GM21447 (cell line): ENCODE measurements at regions not wholly inside any gene's neighbourhood (a gene's known extent, or its start where the extent isn't known, plus 50 kb on each side); places are given as distances from the start of the nearest gene placed in this dataset.
"Not testable (repeated sequence)": the region's sequence is repeated elsewhere in the genome, so short reads cannot be mapped to it uniquely, and the experiment has no call there.

ENCODE experiments used
- ATAC-seq: cut with Tn5 transposase; IDR thresholded peaks from one replicate; pipeline ENCODE4 v1.9.1; 2021; ENCODE audit not compliant: unreplicated experiment

- ATAC-seq = not testable (repeated sequence)
Measured at GRCh38 chr4:68720723-68721122, 50.3 kb upstream of the UGT2B15 start.

GRCh38 chr4:68724426-68724825, 54.0 kb upstream of the UGT2B15 start:
- ATAC-seq = no peak

DNA sequence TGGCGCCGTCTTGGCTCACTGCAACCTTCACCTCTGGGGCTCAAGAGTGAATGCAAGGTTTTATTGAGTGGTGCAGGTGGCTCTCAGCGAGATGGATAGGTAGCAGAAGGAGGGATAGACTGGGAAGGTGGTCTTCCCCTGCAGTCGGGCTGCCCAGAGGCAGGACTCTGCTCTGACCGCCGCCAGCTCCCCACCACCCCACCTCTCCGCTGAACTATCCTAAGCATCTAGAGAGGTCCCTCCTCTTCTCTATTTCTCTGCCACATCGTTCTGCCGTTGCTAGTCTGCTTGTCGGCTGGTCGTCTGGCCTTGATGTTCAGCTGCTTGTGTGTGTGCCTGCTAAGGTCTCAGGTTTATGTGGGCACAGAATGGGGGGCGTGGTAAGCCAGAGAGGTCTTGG, 54.5 kb upstream of the UGT2B15 start:
- no peak for ATAC-seq

DNA sequence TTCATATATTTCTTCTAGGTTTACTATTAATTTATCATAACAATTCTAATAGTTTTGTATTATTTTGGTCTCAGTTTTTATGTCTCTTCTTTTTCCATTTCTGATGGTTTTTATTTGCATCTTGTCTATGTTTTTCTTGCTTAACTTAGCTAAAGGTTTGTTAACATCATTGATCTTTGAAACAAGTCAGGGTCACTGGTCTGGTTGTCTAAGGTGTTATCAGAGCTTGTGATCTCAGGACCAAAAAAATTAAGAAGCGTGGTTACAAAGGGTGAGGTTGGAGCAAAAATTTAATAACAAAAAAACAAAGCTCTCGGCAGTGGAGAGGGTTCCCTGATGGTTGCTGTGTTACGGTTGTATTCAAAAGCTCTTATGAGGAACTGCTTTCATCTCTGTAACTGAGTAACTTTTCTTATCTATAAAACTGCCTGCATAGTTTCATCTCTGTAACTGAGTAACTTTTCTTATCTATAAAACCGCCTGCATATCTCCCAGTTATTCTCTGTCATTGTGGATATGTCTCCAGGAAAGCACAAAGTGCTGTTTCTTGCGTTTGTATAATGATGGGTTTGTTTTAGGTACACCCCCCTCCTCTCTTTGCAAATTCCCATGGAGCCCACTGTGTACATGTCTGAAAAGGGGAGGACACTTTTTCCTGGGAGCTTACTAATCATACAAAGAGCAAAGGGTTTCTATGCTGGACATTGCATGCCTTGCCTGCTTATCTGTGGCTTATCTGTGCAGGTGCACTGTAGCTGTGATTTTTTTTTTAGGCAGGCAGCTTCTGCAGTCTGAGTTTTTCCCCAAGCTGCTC, 62.4 kb upstream of the UGT2B15 start:
- peak; percentile 86 for ATAC-seq

DNA sequence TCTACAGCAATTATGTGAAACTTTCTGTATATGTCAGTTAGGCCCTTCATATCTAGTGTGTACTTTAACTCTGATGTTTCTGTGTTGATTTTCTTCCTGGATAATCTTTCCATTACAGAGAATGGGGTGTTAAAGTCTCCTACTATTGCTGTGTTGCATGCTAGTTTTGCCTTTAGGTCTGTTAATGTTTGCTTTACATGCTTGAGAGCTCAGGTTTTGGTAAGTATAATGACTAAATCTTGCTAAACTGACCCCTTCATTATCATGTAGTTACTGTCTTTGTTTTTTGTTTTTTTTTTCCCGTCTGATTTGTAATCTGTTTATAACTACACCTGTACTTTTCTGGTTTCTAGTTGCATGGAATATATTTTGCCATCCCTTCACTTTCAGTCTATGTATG, 63.6 kb upstream of the UGT2B15 start:
- ATAC-seq = peak; percentile 63

DNA sequence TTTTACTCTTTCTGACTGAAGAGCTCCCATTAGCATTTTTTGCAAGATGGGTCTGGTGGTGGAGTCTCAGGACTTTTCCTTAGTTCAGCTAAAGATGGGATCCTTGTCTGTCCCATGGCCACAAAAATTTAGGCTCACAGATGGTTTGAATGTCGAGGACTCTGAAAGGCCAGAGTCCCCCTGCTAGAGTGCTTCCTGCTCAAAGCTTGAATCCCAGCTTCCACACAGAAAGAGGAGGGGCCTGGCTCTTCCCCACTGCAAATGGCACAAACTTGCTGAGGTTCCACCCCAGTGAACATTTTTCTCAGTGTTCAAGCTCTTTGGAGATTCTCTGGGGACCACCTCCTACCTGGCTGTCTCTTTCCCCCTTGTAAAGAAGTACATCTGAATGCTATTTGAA, 64.7 kb upstream of the UGT2B15 start:
- no peak for ATAC-seq

- no peak for ATAC-seq
Measured at GRCh38 chr4:68736813-68737212, 66.4 kb upstream of the UGT2B15 start.

GRCh38 chr4:68738036-68738435, 67.6 kb upstream of the UGT2B15 start:
- ATAC-seq = no peak

GRCh38 chr4:68744368-68744767, 71.4 kb upstream of the UGT2B10 start:
- ATAC-seq = no peak

DNA sequence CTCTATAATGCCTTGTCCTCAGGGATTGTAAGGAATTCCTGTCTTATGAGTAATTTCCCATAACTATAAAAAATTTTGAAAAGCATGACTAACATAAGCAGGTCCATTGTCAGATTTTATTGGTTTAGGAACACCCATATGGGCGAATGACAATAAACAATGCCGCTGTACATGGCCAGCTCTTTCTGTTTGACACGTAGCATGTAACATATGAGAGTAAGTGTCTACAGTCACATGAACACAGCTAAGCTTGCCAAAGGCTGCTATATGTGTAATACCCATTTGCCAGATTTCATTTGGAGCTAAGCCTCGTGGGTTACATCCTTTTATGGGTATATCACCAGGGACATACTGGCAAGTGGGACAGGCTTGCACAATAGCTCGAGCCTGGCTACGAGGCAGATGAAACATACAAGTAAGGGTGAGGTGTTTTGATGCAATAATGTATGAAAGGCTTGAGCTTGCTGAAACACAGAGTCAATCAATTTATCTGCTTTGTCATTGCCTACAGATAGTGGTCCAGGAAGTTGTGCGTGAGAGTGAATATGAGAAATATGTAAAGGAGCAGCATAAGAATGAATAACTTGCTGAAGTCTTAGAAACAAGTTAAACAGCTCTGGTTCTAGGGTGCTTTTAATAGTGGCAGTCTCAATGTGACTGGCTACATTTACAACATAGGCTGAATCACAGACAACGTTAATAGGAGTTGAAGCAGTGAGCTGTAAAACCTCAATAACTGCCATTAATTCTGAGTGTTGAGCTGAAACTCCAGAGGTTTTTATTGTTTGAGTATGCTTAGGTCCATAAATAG, 67.4 kb upstream of the UGT2B10 start:
- no peak for ATAC-seq

DNA sequence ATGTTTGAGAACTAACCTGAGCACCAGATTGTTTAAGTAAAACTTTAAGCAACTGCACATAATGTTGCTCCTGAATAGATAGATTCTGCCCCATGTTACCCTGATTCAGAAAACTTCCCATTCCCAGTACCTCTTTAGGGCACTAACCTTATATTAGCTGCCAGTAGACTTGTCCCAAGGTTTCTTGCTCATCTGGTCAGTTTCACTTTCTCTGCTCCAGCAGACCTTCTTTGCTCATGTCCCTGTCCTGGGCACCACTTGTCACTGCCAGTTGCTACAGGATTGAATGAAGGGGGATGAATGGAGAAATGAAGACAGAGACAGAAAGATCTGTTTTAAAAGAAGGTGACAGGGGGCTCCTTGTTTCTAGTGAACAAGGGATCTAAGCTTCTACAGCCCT, 65.2 kb upstream of the UGT2B10 start:
- no peak for ATAC-seq

- ATAC-seq = no peak
Measured at GRCh38 chr4:68751138-68751537, 64.7 kb upstream of the UGT2B10 start.

GRCh38 chr4:68765876-68766275, 49.9 kb upstream of the UGT2B10 start:
- no peak for ATAC-seq
